SK-N-SH treated with all-trans-retinoic acid at 6 μM for 48 hours (cell line): ENCODE measurements at regions not wholly inside any gene's neighbourhood (a gene's known extent, or its start where the extent isn't known, plus 50 kb on each side); places are given as distances from the start of the nearest gene placed in this dataset.
A peak's percentile ranks its signal among the peaks of the same experiment; 100 is the strongest.

ENCODE experiments used
- ATAC-seq: fragments of 200-7000 bp; cut with Tn5 transposase; 3 replicates; pipeline ENCODE4 v1.9.1; 2020; ENCODE audit warnings: mild to moderate bottlenecking, moderate library complexity
- ARNTL ChIP-seq: fragments of 450-650 bp; formaldehyde crosslinking; IDR thresholded peaks from 2 replicates; pipeline ENCODE4 v1.5.0; 2020; ENCODE audit warnings: low read depth, mild to moderate bottlenecking, moderate library complexity, borderline replicate concordance
- BACH2 ChIP-seq: fragments of 250-450 bp; sonication (Bioruptor Pico); IDR thresholded peaks from 2 replicates; pipeline ENCODE4 v1.9.0; 2021; ENCODE audit warnings: mild to moderate bottlenecking, borderline replicate concordance
- CSDC2 ChIP-seq: fragments of 250-450 bp; sonication (Bioruptor Pico); IDR thresholded peaks from 2 replicates; pipeline ENCODE4 v1.5.0; 2020; ENCODE audit warnings: mild to moderate bottlenecking, moderate library complexity
- ESRRG ChIP-seq: fragments of 250-450 bp; sonication (Bioruptor Pico); IDR thresholded peaks from 2 replicates; pipeline ENCODE4 v1.6.1; 2021; ENCODE audit warnings: mild to moderate bottlenecking
- GLIS3 ChIP-seq: fragments of 250-450 bp; sonication (Bioruptor Pico); IDR thresholded peaks from 2 replicates; pipeline ENCODE4 v1.5.0; 2020; ENCODE audit warnings: mild to moderate bottlenecking, moderate library complexity
- ISL1 ChIP-seq: fragments of 250-450 bp; sonication (Bioruptor Pico); IDR thresholded peaks from 2 replicates; pipeline ENCODE4 v2.1.2; 2022; ENCODE audit warnings: mild to moderate bottlenecking, moderate library complexity
- OSR1 ChIP-seq: fragments of 250-450 bp; sonication (Bioruptor Pico); IDR thresholded peaks from 2 replicates; pipeline ENCODE4 v1.8.0; 2022; ENCODE audit warnings: moderate library complexity, mild to moderate bottlenecking, inconsistent platforms
- PPARA ChIP-seq: fragments of 250-450 bp; sonication (Bioruptor Pico); IDR thresholded peaks from 2 replicates; pipeline ENCODE4 v1.5.0; 2020; ENCODE audit warnings: mild to moderate bottlenecking, borderline replicate concordance
- RARB ChIP-seq: fragments of 250-450 bp; sonication (Bioruptor Pico); IDR thresholded peaks from 2 replicates; pipeline ENCODE4 v1.8.0; 2021; ENCODE audit warnings: mild to moderate bottlenecking, moderate library complexity
- SNAI2 ChIP-seq: fragments of 250-450 bp; sonication (Bioruptor Pico); IDR thresholded peaks from 2 replicates; pipeline ENCODE4 v1.5.0; 2020; ENCODE audit warnings: mild to moderate bottlenecking, moderate library complexity
- TCF4 ChIP-seq: fragments of 250-450 bp; sonication (Bioruptor Pico); IDR thresholded peaks from 2 replicates; pipeline ENCODE4 v1.8.0; 2021; ENCODE audit warnings: mild to moderate bottlenecking, moderate library complexity, borderline replicate concordance
- ZC3H10 ChIP-seq: fragments of 250-450 bp; sonication (Bioruptor Pico); IDR thresholded peaks from 2 replicates; pipeline ENCODE4 v1.5.1; 2021; ENCODE audit warnings: mild to moderate bottlenecking, moderate library complexity
- ZFP30 ChIP-seq: fragments of 450-650 bp; formaldehyde crosslinking; IDR thresholded peaks from 2 replicates; pipeline ENCODE4 v1.5.0; 2022; ENCODE audit warnings: mild to moderate bottlenecking, moderate library complexity
- ZNF70 ChIP-seq: fragments of 450-650 bp; formaldehyde crosslinking; IDR thresholded peaks from 2 replicates; pipeline ENCODE4 v1.5.0; 2020; ENCODE audit warnings: mild to moderate bottlenecking, moderate library complexity
- ZNF8 ChIP-seq: fragments of 450-650 bp; formaldehyde crosslinking; IDR thresholded peaks from 2 replicates; pipeline ENCODE4 v1.5.0; 2020; ENCODE audit warnings: mild to moderate bottlenecking, moderate library complexity
- TF ChIP-seq, protein P1 (sequence below): fragments of 250-450 bp; sonication (Bioruptor Pico); IDR thresholded peaks from 2 replicates; pipeline ENCODE4 v1.5.1; 2020; ENCODE audit warnings: low read depth, mild to moderate bottlenecking, moderate library complexity
- TF ChIP-seq, protein P2 (sequence below): fragments of 250-450 bp; sonication (Bioruptor Pico); IDR thresholded peaks from 2 replicates; pipeline ENCODE4 v1.5.1; 2021; ENCODE audit warnings: mild to moderate bottlenecking, moderate library complexity
- TF ChIP-seq, protein P3 (sequence below): fragments of 250-450 bp; sonication (Bioruptor Pico); IDR thresholded peaks from 2 replicates; pipeline ENCODE4 v1.8.0; 2021; ENCODE audit warnings: low read depth, mild to moderate bottlenecking, moderate library complexity, borderline replicate concordance
- TF ChIP-seq, protein P4 (sequence below): fragments of 250-450 bp; sonication (Bioruptor Pico); IDR thresholded peaks from 2 replicates; pipeline ENCODE4 v1.8.0; 2020; ENCODE audit warnings: mild to moderate bottlenecking, moderate library complexity, borderline replicate concordance
- TF ChIP-seq, protein P5 (sequence below): fragments of 250-450 bp; sonication (Bioruptor Pico); IDR thresholded peaks from 2 replicates; pipeline ENCODE4 v1.5.0; 2020; ENCODE audit warnings: mild to moderate bottlenecking, moderate library complexity

DNA sequence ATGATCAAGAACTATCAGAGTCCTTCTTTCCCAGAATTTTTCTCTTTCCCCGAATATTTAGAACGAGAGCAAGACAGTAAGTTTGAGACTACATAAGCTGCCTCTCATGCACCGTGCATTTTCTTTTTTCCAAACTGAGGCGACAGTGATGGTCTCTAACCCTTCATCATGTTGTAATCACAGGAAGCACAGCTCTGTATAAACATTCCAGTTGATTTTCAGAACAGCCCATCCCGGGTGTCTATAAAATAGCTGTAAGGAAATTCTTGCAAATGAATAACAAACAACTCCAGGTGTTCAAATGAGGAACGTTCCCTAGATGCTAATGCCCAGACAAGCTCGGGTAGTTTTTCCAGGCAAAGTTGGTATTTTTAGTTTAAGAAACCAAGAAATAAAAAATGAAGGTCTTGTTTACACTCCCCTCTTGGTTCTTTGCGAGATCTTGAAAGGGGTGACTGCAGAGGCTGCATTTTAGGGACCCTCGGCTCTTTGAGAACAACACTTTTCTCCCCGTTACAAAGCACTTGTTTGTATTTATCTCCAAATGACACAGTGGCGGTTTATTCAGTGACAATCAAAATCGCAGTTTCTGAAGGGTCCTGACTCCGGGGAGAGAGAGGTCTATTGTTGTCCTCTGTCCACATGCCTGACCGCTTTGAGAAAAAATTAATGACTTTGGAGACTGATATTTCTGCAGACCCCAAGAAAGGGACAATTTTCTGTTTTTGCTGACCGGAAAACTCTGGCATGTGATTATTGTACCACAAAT lies 101.1 kb upstream of the NCK2 start:
- no peak for ATAC-seq
- TF ChIP-seq, protein P1, sequence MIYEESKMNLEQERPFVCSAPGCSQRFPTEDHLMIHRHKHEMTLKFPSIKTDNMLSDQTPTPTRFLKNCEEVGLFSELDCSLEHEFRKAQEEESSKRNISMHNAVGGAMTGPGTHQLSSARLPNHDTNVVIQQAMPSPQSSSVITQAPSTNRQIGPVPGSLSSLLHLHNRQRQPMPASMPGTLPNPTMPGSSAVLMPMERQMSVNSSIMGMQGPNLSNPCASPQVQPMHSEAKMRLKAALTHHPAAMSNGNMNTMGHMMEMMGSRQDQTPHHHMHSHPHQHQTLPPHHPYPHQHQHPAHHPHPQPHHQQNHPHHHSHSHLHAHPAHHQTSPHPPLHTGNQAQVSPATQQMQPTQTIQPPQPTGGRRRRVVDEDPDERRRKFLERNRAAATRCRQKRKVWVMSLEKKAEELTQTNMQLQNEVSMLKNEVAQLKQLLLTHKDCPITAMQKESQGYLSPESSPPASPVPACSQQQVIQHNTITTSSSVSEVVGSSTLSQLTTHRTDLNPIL (CRISPR knock-in tag), result no peak
- TF ChIP-seq, protein P2, sequence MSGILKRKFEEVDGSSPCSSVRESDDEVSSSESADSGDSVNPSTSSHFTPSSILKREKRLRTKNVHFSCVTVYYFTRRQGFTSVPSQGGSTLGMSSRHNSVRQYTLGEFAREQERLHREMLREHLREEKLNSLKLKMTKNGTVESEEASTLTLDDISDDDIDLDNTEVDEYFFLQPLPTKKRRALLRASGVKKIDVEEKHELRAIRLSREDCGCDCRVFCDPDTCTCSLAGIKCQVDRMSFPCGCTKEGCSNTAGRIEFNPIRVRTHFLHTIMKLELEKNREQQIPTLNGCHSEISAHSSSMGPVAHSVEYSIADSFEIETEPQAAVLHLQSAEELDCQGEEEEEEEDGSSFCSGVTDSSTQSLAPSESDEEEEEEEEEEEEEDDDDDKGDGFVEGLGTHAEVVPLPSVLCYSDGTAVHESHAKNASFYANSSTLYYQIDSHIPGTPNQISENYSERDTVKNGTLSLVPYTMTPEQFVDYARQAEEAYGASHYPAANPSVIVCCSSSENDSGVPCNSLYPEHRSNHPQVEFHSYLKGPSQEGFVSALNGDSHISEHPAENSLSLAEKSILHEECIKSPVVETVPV (CRISPR knock-in tag), result no peak
- TF ChIP-seq, protein P3, sequence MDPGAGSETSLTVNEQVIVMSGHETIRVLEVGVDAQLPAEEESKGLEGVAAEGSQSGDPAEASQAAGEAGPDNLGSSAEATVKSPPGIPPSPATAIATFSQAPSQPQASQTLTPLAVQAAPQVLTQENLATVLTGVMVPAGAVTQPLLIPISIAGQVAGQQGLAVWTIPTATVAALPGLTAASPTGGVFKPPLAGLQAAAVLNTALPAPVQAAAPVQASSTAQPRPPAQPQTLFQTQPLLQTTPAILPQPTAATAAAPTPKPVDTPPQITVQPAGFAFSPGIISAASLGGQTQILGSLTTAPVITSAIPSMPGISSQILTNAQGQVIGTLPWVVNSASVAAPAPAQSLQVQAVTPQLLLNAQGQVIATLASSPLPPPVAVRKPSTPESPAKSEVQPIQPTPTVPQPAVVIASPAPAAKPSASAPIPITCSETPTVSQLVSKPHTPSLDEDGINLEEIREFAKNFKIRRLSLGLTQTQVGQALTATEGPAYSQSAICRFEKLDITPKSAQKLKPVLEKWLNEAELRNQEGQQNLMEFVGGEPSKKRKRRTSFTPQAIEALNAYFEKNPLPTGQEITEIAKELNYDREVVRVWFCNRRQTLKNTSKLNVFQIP (CRISPR knock-in tag), result no peak
- TF ChIP-seq PPARA (CRISPR knock-in tag) (no peak), ESRRG (CRISPR knock-in tag) (no peak), ZNF8 (CRISPR knock-in tag) (no peak), OSR1 (no peak), ISL1 (no peak), RARB (CRISPR knock-in tag) (no peak), ARNTL (CRISPR knock-in tag) (no peak), SNAI2 (no peak), ZNF70 (CRISPR knock-in tag) (no peak), BACH2 (no peak), GLIS3 (CRISPR knock-in tag) (no peak), TCF4 (CRISPR knock-in tag) (no peak), ZFP30 (no peak), ZC3H10 (CRISPR knock-in tag) (no peak)
- TF ChIP-seq, protein P4, sequence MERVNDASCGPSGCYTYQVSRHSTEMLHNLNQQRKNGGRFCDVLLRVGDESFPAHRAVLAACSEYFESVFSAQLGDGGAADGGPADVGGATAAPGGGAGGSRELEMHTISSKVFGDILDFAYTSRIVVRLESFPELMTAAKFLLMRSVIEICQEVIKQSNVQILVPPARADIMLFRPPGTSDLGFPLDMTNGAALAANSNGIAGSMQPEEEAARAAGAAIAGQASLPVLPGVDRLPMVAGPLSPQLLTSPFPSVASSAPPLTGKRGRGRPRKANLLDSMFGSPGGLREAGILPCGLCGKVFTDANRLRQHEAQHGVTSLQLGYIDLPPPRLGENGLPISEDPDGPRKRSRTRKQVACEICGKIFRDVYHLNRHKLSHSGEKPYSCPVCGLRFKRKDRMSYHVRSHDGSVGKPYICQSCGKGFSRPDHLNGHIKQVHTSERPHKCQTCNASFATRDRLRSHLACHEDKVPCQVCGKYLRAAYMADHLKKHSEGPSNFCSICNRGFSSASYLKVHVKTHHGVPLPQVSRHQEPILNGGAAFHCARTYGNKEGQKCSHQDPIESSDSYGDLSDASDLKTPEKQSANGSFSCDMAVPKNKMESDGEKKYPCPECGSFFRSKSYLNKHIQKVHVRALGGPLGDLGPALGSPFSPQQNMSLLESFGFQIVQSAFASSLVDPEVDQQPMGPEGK (CRISPR knock-in tag), result no peak
- TF ChIP-seq, protein P5, sequence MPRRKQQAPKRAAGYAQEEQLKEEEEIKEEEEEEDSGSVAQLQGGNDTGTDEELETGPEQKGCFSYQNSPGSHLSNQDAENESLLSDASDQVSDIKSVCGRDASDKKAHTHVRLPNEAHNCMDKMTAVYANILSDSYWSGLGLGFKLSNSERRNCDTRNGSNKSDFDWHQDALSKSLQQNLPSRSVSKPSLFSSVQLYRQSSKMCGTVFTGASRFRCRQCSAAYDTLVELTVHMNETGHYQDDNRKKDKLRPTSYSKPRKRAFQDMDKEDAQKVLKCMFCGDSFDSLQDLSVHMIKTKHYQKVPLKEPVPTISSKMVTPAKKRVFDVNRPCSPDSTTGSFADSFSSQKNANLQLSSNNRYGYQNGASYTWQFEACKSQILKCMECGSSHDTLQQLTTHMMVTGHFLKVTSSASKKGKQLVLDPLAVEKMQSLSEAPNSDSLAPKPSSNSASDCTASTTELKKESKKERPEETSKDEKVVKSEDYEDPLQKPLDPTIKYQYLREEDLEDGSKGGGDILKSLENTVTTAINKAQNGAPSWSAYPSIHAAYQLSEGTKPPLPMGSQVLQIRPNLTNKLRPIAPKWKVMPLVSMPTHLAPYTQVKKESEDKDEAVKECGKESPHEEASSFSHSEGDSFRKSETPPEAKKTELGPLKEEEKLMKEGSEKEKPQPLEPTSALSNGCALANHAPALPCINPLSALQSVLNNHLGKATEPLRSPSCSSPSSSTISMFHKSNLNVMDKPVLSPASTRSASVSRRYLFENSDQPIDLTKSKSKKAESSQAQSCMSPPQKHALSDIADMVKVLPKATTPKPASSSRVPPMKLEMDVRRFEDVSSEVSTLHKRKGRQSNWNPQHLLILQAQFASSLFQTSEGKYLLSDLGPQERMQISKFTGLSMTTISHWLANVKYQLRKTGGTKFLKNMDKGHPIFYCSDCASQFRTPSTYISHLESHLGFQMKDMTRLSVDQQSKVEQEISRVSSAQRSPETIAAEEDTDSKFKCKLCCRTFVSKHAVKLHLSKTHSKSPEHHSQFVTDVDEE (CRISPR knock-in tag), result no peak

DNA sequence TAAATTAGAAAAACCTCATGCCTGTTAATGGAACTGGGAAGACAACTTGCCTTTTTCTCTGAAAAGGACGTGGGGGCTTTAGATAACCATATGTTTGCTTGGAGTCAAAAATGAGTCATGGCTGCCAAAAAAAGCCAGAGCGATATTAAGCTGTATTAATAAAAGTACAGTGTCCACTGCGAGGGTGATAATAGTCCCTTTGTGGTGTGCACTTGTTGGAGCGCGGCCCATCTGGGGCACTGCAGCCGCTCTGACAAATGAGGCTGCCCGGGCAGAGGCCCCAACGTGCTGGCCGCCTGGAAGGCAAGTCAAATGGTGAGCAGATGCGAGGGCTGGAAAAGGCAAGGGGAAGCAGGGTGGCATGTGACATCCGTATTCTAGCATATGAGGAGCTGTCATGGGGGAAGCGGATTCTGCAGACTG lies 103.3 kb upstream of the NCK2 start:
- peak; percentile 55; the same call in 1 of the 3 replicates for ATAC-seq
- TF ChIP-seq OSR1 (no peak), GLIS3 (CRISPR knock-in tag) (no peak), ZNF8 (CRISPR knock-in tag) (no peak), ZNF70 (CRISPR knock-in tag) (peak; percentile 70), PPARA (CRISPR knock-in tag) (0 out of 2 replicates have a peak, but pooled peaks have one; percentile 3), TCF4 (CRISPR knock-in tag) (peak; percentile 91), ZFP30 (no peak), RARB (CRISPR knock-in tag) (no peak), CSDC2 (CRISPR knock-in tag) (no peak), ZC3H10 (CRISPR knock-in tag) (no peak)
- TF ChIP-seq, protein P4 (CRISPR knock-in tag), result no peak
- TF ChIP-seq, protein P2 (CRISPR knock-in tag), result no peak
- TF ChIP-seq, protein P5 (CRISPR knock-in tag), result peak; percentile 74; the same call in 1 of the 2 replicates
- TF ChIP-seq, protein P1 (CRISPR knock-in tag), result no peak
